ENCODE measurements at regions not wholly inside any gene's neighbourhood (a gene's known extent, or its start where the extent isn't known, plus 50 kb on each side); places are given as distances from the start of the nearest gene placed in this dataset.

- Histone ChIP-seq H4K20me1 (ENCODE audit: insufficient read depth, low read length) (no peaks in the 10 kb centered on the region), H3K9me3 (ENCODE audit: insufficient read depth, low read length, severe bottlenecking) (no peaks in the 10 kb centered on the region)
Observed at GRCh38 chr3:5047764-5048419, 68.7 kb downstream of the BHLHE40 start.

GRCh38 chr3:5051772-5052171 lies 70.3 kb upstream of the ARL8B start:
- Histone ChIP-seq H3K27ac (ENCODE audit: low read length) (no peak overlapping the region), H4K20me1 (ENCODE audit: insufficient read depth, low read length) (no peaks in the 10 kb centered on the region), H3K4me2 (ENCODE audit: insufficient read depth, low read length) (no peak overlapping the region), H3K9ac (ENCODE audit: low read depth, low read length) (no peak overlapping the region), H2AFZ (ENCODE audit: low read depth, low read length) (no peak overlapping the region), H3K4me1 (ENCODE audit: insufficient read depth, low read length) (no peaks in the 10 kb centered on the region; the same call in 1 of the 2 replicates), H3K36me3 (ENCODE audit: insufficient read depth, low read length) (no peaks in the 10 kb centered on the region), H3K9me3 (ENCODE audit: insufficient read depth, low read length, severe bottlenecking) (no peaks in the 10 kb centered on the region), H3K79me2 (ENCODE audit: insufficient read depth, low read length) (no peaks in the 10 kb centered on the region), H3K27me3 (ENCODE audit: insufficient read depth, low read length, poor library complexity) (no peaks in the 10 kb centered on the region), H3K4me3 (ENCODE audit: low read depth in 1 of 2, low read length in 2 of 2) (no peak overlapping the region)
- DNase-seq (no peak), ATAC-seq (ENCODE audit: insufficient read depth, low read depth) (no peak)
- TF ChIP-seq EZH2 (IDR thresholded peaks at IDR 0.05; ENCODE audit: borderline replicate concordance, low read depth, low read length, severe bottlenecking) = no peak
- no peak for TF ChIP-seq CTCF (IDR thresholded peaks at IDR 0.05; ENCODE audit: borderline replicate concordance, extremely low read depth, low read length, poor library complexity, severe bottlenecking)

More at GRCh38 chr3:5047764-5048419, 68.7 kb downstream of the BHLHE40 start:
- Histone ChIP-seq H3K27me3 (ENCODE audit: insufficient read depth, low read length, poor library complexity) (no peaks in the 10 kb centered on the region), H3K36me3 (ENCODE audit: insufficient read depth, low read length) (no peaks in the 10 kb centered on the region), H3K4me1 (ENCODE audit: insufficient read depth, low read length) (no peaks in the 10 kb centered on the region), H3K9ac (ENCODE audit: low read depth, low read length) (no peak overlapping the region), H3K4me2 (ENCODE audit: insufficient read depth, low read length) (no peak overlapping the region), H2AFZ (ENCODE audit: low read depth, low read length) (no peak overlapping the region), H3K4me3 (ENCODE audit: low read depth in 1 of 2, low read length in 2 of 2) (no peak overlapping the region), H3K79me2 (ENCODE audit: insufficient read depth, low read length) (no peaks in the 10 kb centered on the region), H3K27ac (ENCODE audit: low read length) (no peak overlapping the region)
- no peak for TF ChIP-seq CTCF (IDR thresholded peaks at IDR 0.05; ENCODE audit: borderline replicate concordance, extremely low read depth, low read length, poor library complexity, severe bottlenecking)
- TF ChIP-seq EZH2 (IDR thresholded peaks at IDR 0.05; ENCODE audit: borderline replicate concordance, low read depth, low read length, severe bottlenecking) = no peak
- no peak for ATAC-seq (ENCODE audit: insufficient read depth, low read depth)
- DNase-seq = no peak

GRCh38 chr3:5052247-5052646 lies 69.8 kb upstream of the ARL8B start:
- no peak for ATAC-seq (ENCODE audit: insufficient read depth, low read depth)
- Histone ChIP-seq H3K79me2 (ENCODE audit: insufficient read depth, low read length) (no peaks in the 10 kb centered on the region), H3K36me3 (ENCODE audit: insufficient read depth, low read length) (no peaks in the 10 kb centered on the region), H3K4me1 (ENCODE audit: insufficient read depth, low read length) (no peaks in the 10 kb centered on the region; the same call in 1 of the 2 replicates), H2AFZ (ENCODE audit: low read depth, low read length) (no peak overlapping the region), H4K20me1 (ENCODE audit: insufficient read depth, low read length) (no peaks in the 10 kb centered on the region), H3K9me3 (ENCODE audit: insufficient read depth, low read length, severe bottlenecking) (no peaks in the 10 kb centered on the region), H3K4me2 (ENCODE audit: insufficient read depth, low read length) (no peak overlapping the region), H3K27me3 (ENCODE audit: insufficient read depth, low read length, poor library complexity) (no peaks in the 10 kb centered on the region), H3K27ac (ENCODE audit: low read length) (no peak overlapping the region), H3K4me3 (ENCODE audit: low read depth in 1 of 2, low read length in 2 of 2) (no peak overlapping the region), H3K9ac (ENCODE audit: low read depth, low read length) (no peak overlapping the region)
- DNase-seq = no peak
- TF ChIP-seq EZH2 (IDR thresholded peaks at IDR 0.05; ENCODE audit: borderline replicate concordance, low read depth, low read length, severe bottlenecking) = no peak
- TF ChIP-seq CTCF (IDR thresholded peaks at IDR 0.05; ENCODE audit: borderline replicate concordance, extremely low read depth, low read length, poor library complexity, severe bottlenecking) = no peak
